GM18861 (cell line): ENCODE measurements at regions not wholly inside any gene's neighbourhood (a gene's known extent, or its start where the extent isn't known, plus 50 kb on each side); places are given as distances from the start of the nearest gene placed in this dataset.

Source experiments
- ATAC-seq: cut with Tn5 transposase; IDR thresholded peaks from one replicate; pipeline ENCODE4 v1.9.1; 2021; ENCODE audit not compliant: unreplicated experiment

- ATAC-seq: no peak
These were observed 470.7 kb upstream of the BRINP1 start for GRCh38 chr9:119839888-119840287.

GRCh38 chr9:119838210-119838609 lies 469.0 kb upstream of the BRINP1 start:
- no peak for ATAC-seq

- ATAC-seq: no peak
These were observed 466.8 kb upstream of the BRINP1 start for GRCh38 chr9:119836036-119836435.

- no peak for ATAC-seq
These were observed 464.9 kb upstream of the BRINP1 start for GRCh38 chr9:119834064-119834620.

GRCh38 chr9:119831309-119831708 lies 462.1 kb upstream of the BRINP1 start:
- ATAC-seq: no peak

- no peak for ATAC-seq
These were observed 460.5 kb upstream of the BRINP1 start for GRCh38 chr9:119829748-119830147.

GRCh38 chr9:119829186-119829585 lies 460.0 kb upstream of the BRINP1 start:
- ATAC-seq: no peak

- ATAC-seq: no peak
These were observed 458.3 kb upstream of the BRINP1 start for GRCh38 chr9:119827526-119827925.

- ATAC-seq: no peak
These were observed 457.9 kb upstream of the BRINP1 start for GRCh38 chr9:119827126-119827525.

GRCh38 chr9:119818726-119819435 lies 449.6 kb upstream of the BRINP1 start:
- no peak for ATAC-seq

- no peak for ATAC-seq
These were observed 441.6 kb upstream of the BRINP1 start for GRCh38 chr9:119810645-119811429.

GRCh38 chr9:119803679-119804078 lies 434.4 kb upstream of the BRINP1 start:
- ATAC-seq: no peak

- no peak for ATAC-seq
These were observed 433.4 kb upstream of the BRINP1 start for GRCh38 chr9:119802621-119803020.

GRCh38 chr9:119802133-119802532 lies 432.9 kb upstream of the BRINP1 start:
- ATAC-seq: no peak

- no peak for ATAC-seq
These were observed 432.1 kb upstream of the BRINP1 start for GRCh38 chr9:119801311-119801710.

- no peak for ATAC-seq
These were observed 426.2 kb upstream of the BRINP1 start for GRCh38 chr9:119795395-119795794.

- ATAC-seq: no peak
These were observed 425.6 kb upstream of the BRINP1 start for GRCh38 chr9:119794836-119795235.

- no peak for ATAC-seq
These were observed 424.0 kb upstream of the BRINP1 start for GRCh38 chr9:119793218-119793617.

GRCh38 chr9:119792242-119792641 lies 423.0 kb upstream of the BRINP1 start:
- ATAC-seq: no peak

- no peak for ATAC-seq
These were observed 420.8 kb upstream of the BRINP1 start for GRCh38 chr9:119789987-119790386.

- ATAC-seq: no peak
These were observed 419.7 kb upstream of the BRINP1 start for GRCh38 chr9:119788921-119789320.

GRCh38 chr9:119781886-119782285 lies 412.7 kb upstream of the BRINP1 start:
- ATAC-seq: no peak
